NCI-H524 (cell line): ENCODE measurements at regions not wholly inside any gene's neighbourhood (a gene's known extent, or its start where the extent isn't known, plus 50 kb on each side); places are given as distances from the start of the nearest gene placed in this dataset.
A peak's percentile ranks its signal among the peaks of the same experiment; 100 is the strongest.
"Not testable (repeated sequence)": the region's sequence is repeated elsewhere in the genome, so short reads cannot be mapped to it uniquely, and the experiment has no call there.

Experiments used
- DNase-seq, 2 experiments: peaks; one replicate each; lab custom pipeline; 2025; lab: John Stamatoyannopoulos, UW

DNA sequence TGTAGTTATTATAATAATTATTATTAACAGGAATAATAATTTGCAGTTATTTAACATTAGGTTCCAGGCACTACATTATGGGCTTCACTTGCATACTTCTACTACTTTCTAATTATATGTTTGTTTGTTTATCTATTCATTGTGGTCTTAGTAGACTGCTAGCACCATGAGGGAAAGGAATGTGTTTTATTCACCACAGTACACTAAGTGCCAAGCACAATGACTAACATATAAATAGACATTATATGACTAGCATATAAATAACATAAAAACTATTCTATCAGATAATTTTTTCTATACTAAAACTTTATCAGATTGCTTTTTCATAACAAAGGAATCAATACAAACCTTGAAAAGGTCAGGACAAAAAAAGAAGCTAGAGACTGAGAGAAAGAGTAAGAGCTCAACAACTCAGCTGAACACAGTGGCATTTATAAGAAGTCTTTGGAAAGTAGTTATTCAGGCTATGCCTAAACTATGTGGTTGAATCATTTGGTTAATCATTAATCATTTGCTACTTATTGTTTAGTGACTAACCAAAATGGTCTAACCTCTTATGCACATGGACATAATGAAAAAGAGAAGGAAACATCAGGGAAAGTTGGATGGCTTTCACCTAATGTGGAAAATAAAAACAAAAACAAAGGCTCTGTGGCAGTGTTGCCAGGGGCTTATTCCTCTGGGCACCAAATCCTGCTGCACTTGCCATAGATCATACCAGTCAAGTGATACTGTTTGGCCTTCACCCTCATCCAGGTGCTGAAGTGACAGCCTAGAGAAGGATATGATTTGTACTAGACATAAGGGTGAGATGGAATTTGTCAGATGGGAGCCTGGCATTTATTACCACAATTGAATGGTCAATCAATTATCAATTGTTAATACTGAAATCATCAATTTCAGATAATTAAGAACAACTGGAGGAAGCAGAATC is 174.9 kb downstream of the ETAA1 start:
- DNase-seq: no peak

DNA sequence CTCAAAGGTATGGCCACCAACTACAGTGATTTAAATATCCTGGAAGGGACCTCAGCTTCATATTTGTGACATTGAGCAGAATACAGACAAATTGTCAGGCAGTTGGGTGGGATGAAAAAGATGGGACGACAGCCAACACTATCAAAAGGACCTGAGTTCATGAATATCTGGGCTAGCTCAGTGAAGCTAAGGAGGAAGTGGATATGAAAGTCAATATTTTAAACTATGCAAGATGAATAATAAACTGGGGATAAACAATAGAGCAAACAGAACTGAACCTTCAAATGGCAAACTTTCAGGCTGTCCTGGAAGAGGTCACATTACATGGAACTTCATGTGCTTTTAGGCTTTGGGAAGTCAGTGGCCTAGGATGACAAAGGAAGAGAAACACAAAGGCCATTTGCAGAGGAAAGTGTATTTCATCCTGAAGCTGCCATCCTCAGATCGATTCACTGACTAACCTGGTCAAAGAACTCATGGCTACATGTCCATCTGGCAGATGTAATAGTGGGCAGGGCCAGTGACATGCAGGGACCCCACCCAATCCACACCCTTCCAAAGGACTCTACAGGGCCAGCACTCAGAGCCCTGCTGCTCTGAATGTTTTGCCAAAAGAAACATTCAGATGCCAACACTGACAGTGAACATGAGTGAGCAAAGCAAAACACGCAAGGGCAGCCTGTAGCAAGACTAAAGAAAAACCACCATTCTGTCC is 175.7 kb downstream of the ETAA1 start:
- no peak for DNase-seq

- DNase-seq: no peak
Observed at GRCh38 chr2:67574230-67574629, 177.1 kb downstream of the ETAA1 start.

GRCh38 chr2:67576226-67576625 is 179.1 kb downstream of the ETAA1 start:
- no peak for DNase-seq

GRCh38 chr2:67576991-67577390 is 179.9 kb downstream of the ETAA1 start:
- DNase-seq: no peak

- no peak for DNase-seq
Observed at GRCh38 chr2:67579216-67579615, 182.1 kb downstream of the ETAA1 start.

- DNase-seq: no peak
Observed at GRCh38 chr2:67579806-67580205, 182.7 kb downstream of the ETAA1 start.

DNA sequence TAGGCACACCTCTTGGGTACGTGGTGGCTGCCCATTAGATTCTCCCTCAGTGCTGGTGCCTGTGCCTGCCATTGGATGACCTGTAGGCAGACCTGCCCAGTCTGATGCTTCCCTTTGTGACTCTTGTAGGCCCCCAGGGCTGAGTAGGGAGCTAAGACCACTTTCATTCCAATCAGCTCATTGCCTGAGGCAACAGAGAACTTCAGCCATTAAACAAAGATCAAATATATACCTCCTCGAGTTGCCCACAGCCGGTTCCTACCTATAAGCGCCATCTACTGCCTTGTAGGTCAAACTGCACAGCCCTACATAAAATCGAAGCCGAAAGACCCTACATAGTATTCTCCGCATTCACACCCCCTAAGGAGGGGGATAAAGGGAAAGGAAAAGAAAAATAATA is 184.6 kb downstream of the ETAA1 start:
- peak; percentile 1 to 10 for DNase-seq

- DNase-seq: no peak
Observed at GRCh38 chr2:67583185-67583584, 186.1 kb downstream of the ETAA1 start.

GRCh38 chr2:67585400-67585799 is 188.3 kb downstream of the ETAA1 start:
- DNase-seq: no peak

DNA sequence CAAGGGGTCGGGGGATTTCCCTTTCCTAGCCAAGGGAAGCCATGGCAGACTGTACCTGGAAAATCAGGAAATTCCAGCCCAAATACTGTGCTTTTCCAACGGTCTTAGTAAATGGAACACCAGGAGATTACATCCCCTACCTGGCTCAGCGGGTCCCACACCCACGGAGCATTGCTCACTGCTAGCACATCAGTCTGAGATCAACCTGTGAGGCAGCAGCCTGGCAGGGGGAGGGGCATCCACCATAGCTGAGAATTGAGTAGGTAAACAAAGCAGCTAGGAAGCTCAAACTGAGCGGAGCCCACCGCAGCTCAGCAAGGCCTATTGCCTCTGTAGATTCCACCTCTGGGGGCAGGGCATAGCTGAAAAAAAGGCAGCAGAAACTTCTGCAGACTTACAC is 192.0 kb downstream of the ETAA1 start:
- not testable (repeated sequence) for DNase-seq

GRCh38 chr2:67594522-67594921 is 197.4 kb downstream of the ETAA1 start:
- DNase-seq: not testable (repeated sequence)

- no peak for DNase-seq
Observed at GRCh38 chr2:67596871-67597270, 199.7 kb downstream of the ETAA1 start.

DNA sequence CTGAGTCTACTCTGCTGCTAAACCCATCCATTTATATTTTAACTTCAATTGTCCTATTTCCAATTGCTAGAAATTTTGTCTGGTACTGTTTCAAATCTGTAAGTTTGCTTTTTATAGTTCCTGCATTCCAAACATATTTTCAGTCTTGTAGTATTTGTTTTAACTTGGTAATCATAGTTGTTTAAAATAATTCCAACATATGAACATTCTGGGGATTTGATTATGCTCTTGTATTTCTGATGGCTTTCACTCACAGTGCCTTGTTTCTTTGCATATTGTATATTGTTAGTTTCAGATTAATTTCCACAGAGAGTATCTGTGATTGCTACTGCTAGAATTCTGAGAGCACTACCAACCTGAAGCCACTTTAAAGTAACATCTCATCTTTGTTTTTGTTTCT is 202.4 kb downstream of the ETAA1 start:
- no peak for DNase-seq

DNA sequence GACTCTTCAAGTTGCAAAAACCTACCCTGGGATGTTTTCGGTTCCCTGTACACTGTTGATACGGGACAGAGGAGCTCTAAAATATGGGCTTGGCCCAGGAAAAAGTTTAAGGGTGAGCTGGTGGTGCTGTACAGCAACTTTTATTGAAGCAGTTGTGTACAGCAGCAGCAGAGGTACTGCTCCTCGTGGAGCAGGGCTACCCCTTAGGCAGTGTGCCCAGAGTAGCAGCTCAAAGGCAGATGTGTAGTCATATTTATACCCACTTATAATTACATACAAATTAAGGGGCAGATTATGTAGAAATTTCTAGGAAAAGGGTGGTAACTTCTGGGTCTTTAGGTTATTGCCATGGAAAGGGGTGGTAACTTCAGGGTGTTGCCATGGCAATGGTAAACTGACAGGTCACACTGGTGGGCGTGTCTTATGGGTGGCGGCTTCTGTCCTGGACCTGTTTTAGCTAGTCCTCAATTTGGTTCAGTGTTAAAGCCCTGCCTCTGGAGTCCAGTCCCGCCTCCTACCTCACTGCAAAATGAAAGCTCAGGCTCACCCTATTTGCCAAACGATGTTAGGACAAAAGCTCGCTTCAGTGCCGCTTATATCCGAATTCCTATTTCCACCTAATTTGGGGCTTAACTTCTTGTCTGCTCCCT is 203.2 kb downstream of the ETAA1 start:
- no peak for DNase-seq

DNA sequence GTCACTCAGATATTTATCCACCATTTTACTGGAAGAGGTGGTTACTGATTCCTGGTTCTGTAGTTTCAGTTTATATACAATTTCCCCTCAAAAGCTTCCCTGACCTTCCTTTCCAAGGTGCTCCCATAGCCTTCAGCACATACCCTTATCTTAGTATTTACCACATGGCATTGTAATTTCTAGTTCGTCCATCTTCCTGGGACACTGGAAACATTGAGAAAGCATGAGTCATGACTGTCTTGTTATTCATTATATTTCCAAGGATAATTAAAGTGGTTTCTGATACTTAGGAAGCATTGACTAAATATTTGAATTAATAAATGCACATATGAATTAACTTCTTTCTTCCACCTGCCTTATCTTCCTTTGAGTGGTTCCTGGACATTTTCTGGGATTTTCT is 203.8 kb downstream of the ETAA1 start:
- DNase-seq: no peak

DNA sequence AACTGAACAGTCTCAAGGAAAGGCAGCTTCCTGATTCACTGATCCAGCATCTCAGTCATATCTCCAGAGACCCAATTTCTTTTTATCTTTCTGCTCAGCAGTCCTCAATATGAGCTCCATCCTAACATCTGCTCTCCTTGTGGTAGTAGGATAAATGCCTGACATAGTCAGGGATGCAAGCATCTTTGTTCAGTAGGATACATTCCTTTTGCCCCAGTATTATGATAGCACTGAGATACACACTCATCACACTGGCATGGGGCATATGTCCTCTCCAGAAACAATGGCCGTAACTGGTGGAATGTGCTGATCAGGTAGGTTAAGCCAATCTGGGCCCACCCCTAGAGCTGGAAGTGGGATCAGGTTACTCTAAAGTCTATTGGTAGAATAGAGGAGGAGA is 207.2 kb downstream of the ETAA1 start:
- no peak for DNase-seq

DNA sequence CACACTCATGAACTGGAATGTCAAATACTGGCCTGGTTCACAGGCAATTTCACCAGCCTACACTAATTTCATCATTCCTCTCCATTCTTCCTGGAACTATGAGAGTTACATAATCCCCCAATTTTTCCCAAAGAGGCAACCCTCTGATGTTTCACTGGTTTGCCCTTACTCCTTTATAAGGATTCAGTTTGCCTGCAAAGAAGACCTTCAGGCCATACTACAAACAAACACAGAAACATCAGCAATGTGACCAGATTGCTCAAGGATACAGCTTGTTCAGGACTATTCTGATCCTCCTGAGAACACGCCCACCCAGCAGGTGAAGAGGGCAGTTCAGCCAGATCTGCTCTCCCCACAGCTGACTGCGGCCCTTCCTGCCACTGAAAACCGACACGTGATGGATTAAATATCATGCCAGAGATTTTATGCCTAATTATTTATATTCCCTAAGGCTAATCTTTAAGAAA is 215.5 kb downstream of the ETAA1 start:
- DNase-seq: peak; percentile 60 to 79

GRCh38 chr2:67613227-67613626 is 216.1 kb downstream of the ETAA1 start:
- DNase-seq: peak; percentile 69 to 88

DNA sequence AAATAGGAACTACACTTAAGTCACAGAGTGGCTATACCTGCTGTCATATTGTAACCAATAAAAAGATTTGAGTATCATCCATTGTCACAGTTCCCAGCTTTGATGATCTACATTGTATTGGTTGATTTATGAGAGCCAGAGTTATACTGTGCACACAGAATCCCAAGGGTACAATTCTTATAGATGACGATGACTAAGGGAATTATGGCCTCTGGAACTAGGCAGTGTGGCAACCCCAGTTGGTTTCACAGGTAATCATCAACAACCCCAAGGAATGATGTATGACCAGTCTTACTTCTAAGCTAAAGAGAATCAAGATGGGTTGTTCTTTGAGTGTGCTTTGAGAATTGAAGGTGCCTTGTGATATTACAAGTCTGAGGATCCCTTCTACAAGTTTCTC is 217.3 kb downstream of the ETAA1 start:
- no peak for DNase-seq

DNA sequence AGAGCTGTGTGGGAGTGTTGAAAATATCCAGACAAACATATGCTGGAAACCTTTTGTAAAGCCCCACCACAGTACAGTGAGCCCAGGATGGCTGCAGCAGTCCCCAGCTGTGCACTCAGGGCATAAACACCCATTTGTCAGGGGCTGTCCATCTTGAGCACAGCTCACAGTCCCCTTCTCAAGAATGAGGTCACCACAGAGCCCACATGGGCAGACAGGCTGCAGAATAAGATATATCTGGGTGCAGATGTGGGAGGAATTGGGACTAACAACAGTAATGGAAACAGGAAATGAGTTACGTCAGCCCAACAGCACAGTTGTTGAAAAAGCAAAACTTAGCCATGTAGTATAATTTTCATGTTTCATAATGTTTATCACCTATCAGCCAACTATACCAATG is 219.6 kb downstream of the ETAA1 start:
- no peak for DNase-seq

DNA sequence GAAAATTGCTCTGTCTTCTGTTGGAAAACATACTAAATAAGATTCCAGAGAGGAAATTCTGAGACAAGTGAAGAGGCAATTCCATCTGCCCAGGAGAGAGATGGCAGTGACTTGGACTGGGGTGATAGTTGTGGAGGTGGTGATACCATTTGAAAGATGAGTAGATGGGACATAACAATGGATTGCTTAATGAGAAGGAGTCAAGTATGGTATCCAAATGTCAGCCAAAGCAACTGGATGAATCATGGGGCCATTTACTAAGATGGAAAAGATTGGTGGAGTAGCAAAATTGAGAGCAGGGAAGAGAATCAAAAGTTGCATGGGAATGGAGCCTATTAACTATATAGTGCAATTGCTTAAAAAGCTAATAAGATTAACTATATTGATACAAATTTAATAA is 222.1 kb downstream of the ETAA1 start:
- DNase-seq: no peak

GRCh38 chr2:67623741-67624140 is 226.6 kb downstream of the ETAA1 start:
- DNase-seq: not testable (repeated sequence)
